AG09319 (cell line): ENCODE measurements at regions not wholly inside any gene's neighbourhood (a gene's known extent, or its start where the extent isn't known, plus 50 kb on each side); places are given as distances from the start of the nearest gene placed in this dataset.

Experiments
- DNase-seq: peaks from one replicate; pipeline ENCODE4 v3.0.0-alpha.2; 2010; ENCODE audit warnings: low read depth; ENCODE audit errors: extremely low read depth
- TF ChIP-seq, protein P1 (sequence below): IDR thresholded peaks from 2 replicates; pipeline ENCODE4 v1.5.1; 2011; ENCODE audit warnings: low read depth, mild to moderate bottlenecking, inconsistent platforms, low read length, moderate library complexity

DNA sequence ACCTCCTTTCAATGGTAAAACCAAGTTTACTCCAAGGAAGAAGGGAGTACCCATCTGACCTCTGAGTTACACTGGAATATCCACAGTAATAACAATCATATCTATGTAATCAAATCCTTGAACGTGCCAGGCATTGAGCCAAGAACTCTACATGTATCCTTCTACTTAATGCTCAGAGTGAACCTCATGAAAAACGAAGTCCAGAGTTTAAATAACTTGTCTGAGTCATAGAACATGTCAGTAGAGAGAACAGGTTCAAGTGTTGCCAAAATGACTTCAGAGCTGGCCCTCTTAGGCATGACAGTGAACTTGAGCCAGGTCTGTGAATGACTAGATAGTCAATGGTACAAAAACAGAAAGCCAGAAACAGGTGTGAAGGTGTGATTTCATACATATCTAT is 164.1 kb upstream of the ZNF618 start:
- peak; percentile 27 for DNase-seq
- TF ChIP-seq, protein P1, sequence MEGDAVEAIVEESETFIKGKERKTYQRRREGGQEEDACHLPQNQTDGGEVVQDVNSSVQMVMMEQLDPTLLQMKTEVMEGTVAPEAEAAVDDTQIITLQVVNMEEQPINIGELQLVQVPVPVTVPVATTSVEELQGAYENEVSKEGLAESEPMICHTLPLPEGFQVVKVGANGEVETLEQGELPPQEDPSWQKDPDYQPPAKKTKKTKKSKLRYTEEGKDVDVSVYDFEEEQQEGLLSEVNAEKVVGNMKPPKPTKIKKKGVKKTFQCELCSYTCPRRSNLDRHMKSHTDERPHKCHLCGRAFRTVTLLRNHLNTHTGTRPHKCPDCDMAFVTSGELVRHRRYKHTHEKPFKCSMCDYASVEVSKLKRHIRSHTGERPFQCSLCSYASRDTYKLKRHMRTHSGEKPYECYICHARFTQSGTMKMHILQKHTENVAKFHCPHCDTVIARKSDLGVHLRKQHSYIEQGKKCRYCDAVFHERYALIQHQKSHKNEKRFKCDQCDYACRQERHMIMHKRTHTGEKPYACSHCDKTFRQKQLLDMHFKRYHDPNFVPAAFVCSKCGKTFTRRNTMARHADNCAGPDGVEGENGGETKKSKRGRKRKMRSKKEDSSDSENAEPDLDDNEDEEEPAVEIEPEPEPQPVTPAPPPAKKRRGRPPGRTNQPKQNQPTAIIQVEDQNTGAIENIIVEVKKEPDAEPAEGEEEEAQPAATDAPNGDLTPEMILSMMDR, result no peak

DNA sequence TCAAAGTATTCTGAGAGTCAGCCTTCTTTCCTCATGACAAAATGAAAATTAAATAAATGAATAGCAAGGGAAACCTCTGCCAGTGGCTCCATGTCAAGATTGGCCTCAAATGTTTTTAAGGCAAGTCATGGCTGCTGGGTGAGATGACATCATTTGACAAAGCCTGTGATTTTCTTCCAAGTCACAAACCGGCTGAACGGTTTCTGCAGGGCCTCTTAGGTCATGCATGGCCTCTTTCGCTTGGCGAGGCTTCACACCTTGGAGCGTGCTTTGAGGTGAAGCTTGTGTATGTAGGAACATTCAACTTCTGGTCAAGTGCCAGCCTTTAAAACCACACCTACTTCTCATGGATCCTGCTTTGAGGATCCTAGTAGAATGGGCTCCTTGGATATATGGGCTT is 161.0 kb upstream of the ZNF618 start:
- peak; percentile 16 for DNase-seq
- TF ChIP-seq, protein P1, result no peak

DNA sequence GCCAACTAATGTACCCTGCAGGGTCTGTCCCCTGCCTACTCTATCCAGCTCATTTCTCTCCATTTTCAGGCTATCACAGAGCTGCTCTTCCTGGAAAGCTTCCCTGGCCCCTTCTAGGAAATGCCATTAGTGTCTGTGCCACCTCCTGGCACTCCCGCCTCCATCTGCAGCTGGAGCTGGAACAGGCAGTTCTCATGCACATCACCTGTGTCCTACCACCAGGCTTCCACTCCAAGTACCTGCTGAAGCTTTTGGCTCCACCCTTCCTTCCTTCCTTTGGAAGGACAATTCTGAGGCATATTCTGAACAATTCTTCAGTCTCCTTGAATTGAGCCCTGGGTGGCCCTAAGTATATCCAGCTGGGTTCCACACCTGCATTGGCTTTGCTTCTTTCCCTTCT is 156.2 kb upstream of the ZNF618 start:
- TF ChIP-seq, protein P1, result no peak
- no peak for DNase-seq

DNA sequence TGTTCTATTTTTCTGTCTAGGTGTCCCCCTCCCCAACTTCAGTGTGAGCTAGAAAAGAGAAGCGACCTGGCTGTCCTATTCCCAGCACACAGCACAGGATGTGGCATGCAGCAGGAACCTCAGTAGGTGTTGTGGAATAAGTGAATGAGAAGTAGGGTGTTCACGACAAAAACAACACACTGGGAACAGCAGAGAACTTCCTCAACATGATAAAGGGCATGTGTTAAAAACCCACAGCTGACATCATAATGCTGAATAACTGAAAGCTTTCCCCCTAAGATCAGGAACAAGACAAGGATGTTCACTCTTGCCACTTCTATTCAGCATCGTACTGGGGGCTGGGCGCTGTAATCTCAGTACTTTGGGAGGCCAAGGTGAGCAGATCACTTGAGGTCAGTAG is 155.6 kb upstream of the ZNF618 start:
- TF ChIP-seq, protein P1, result no peak

DNA sequence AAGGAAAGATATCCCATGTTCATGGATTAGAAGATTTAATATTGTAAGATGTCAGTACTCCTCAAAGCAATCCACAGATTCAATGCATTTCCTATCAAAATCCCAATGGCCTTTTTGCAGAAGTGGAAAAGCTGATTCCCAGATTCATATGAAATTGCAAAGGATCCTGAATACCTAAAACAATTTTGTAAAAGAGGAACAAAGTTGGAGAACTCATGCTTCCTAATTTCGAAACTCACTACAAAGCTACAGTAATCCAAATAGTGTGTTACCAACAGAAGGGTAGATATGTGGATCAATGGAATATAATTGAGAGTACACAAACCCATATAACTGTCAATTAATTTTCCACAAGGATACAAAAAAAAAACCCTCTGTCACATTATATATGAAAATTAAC is 154.3 kb upstream of the ZNF618 start:
- DNase-seq, result no peak
- TF ChIP-seq, protein P1, result no peak

More for the DNA sequence above, 155.6 kb upstream of the ZNF618 start:
- no peak for DNase-seq

DNA sequence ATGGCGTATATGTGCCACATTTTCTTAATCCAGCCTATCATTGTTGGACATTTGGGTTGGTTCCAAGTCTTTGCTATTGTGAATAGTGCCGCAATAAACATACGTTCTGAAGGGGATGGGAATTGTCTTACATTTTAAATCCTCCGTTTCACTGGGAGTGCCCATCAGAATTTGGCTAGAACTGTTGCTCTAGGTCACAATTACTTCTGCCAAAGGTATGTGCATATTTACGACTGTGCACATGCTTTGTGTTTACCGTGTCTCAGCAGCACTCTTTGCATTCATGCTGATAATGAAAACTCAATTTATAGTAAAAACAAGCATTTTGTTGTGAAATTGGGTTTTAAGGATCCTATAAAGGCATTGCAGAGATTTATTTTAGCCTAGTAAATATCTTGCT is 151.9 kb upstream of the ZNF618 start:
- TF ChIP-seq, protein P1, result no peak
- DNase-seq, result no peak

DNA sequence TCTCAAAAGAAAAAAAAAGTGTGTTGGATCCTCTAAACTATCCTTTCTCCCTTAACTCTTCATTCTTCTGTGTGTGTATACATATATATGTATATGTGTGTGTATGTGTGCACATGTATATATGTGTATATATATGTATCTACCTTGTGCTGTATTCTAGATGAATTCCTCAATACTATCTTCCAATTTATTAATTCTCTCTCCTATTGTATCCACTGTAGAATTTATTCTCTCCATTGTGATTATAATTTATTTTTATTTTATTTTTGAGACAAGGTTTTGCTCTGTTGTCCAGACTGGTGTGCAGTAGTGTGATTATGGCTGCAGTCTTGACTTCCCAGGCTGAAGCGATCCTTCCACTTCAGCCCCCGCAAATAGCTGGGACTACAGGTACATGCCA is 147.1 kb upstream of the ZNF618 start:
- TF ChIP-seq, protein P1, result no peak
- DNase-seq, result no peak

DNA sequence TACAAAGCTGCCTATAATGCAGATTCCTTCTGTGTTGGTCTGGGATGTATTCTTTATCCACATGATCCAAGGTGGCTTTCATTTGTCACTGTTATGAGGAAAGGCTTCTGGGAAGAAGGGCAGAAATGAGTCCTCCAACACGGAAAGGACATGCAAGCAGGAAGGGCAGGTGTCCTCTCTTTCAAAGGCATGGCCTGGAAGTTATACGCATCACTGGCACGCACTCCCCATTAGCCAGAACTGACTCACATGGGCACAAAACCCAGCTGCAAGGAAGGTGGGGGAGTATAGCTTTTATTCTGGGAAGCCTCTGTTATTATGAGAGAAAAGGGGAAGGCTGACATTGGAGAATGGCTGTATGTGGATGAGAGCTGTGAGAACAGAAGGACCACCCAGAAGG is 141.3 kb upstream of the ZNF618 start:
- DNase-seq, result no peak
- TF ChIP-seq, protein P1, result no peak
